KMS-11 (cell line): ENCODE measurements at regions not wholly inside any gene's neighbourhood (a gene's known extent, or its start where the extent isn't known, plus 50 kb on each side); places are given as distances from the start of the nearest gene placed in this dataset.

Experiments used
- H2AFZ ChIP-seq: fragments of 200-600 bp; sonication (generic); 2 replicates; pipeline ENCODE4 v1.6.1; 2016; ENCODE audit warnings: antibody characterized with exemption, mixed run types, low read depth
- H3K27ac ChIP-seq: fragments of 200-600 bp; sonication (generic); 2 replicates; pipeline ENCODE4 v1.6.1; 2016; ENCODE audit warnings: mild to moderate bottlenecking, mixed run types
- H3K27me3 ChIP-seq: fragments of 200-600 bp; sonication (generic); 2 replicates; pipeline ENCODE4 v1.6.1; 2017; ENCODE audit warnings: mild to moderate bottlenecking, low read depth, mixed run types, moderate library complexity; ENCODE audit not compliant: insufficient read depth
- H3K36me3 ChIP-seq: fragments of 200-600 bp; sonication (generic); 2 replicates; pipeline ENCODE4 v1.6.1; 2017; ENCODE audit warnings: mild to moderate bottlenecking, mixed run types; ENCODE audit not compliant: insufficient read depth
- H3K4me1 ChIP-seq: fragments of 200-600 bp; sonication (generic); 2 replicates; pipeline ENCODE4 v1.6.1; 2016; ENCODE audit warnings: mild to moderate bottlenecking, low read depth, mixed run types; ENCODE audit not compliant: poor library complexity, severe bottlenecking
- H3K4me2 ChIP-seq: fragments of 200-600 bp; sonication (generic); 2 replicates; pipeline ENCODE4 v1.7.0; 2016; ENCODE audit warnings: mild to moderate bottlenecking, mixed run types
- H3K4me3 ChIP-seq: fragments of 200-600 bp; sonication (generic); IDR thresholded peaks from 2 replicates; pipeline ENCODE4 v1.6.1; 2017; ENCODE audit warnings: low read depth, low read length, mixed read lengths; ENCODE audit not compliant: insufficient read depth
- H3K79me2 ChIP-seq: fragments of 200-600 bp; sonication (generic); 2 replicates; pipeline ENCODE4 v1.6.1; 2016; ENCODE audit warnings: low read depth, mixed run types; ENCODE audit not compliant: insufficient read depth
- H3K9ac ChIP-seq: fragments of 200-600 bp; sonication (generic); 2 replicates; pipeline ENCODE4 v1.6.1; 2016; ENCODE audit warnings: mild to moderate bottlenecking, mixed run types
- H4K20me1 ChIP-seq: fragments of 200-600 bp; sonication (generic); 2 replicates; pipeline ENCODE4 v1.6.1; 2016; ENCODE audit warnings: mild to moderate bottlenecking, mixed run types; ENCODE audit not compliant: insufficient read depth
- TF ChIP-seq, protein P1 (sequence below): fragments of 200-600 bp; sonication (generic); conservative IDR thresholded peaks from 2 replicates; pipeline ENCODE4 v1.6.1; 2017; ENCODE audit warnings: low read depth, mild to moderate bottlenecking, antibody characterized with exemption, low read length, moderate library complexity, mixed read lengths

GRCh38 chr5:89255845-89256463 lies 373.0 kb upstream of the MEF2C start:
- no peak overlapping the region for H3K4me2 ChIP-seq
- no peaks in the 10 kb centered on the region for H3K27me3 ChIP-seq
- no peak overlapping the region for H2AFZ ChIP-seq
- H3K4me1 ChIP-seq, result no peaks in the 10 kb centered on the region
- no peak overlapping the region for H3K4me3 ChIP-seq
- no peak overlapping the region for H3K27ac ChIP-seq
- H4K20me1 ChIP-seq, result no peaks in the 10 kb centered on the region
- TF ChIP-seq, protein P1, sequence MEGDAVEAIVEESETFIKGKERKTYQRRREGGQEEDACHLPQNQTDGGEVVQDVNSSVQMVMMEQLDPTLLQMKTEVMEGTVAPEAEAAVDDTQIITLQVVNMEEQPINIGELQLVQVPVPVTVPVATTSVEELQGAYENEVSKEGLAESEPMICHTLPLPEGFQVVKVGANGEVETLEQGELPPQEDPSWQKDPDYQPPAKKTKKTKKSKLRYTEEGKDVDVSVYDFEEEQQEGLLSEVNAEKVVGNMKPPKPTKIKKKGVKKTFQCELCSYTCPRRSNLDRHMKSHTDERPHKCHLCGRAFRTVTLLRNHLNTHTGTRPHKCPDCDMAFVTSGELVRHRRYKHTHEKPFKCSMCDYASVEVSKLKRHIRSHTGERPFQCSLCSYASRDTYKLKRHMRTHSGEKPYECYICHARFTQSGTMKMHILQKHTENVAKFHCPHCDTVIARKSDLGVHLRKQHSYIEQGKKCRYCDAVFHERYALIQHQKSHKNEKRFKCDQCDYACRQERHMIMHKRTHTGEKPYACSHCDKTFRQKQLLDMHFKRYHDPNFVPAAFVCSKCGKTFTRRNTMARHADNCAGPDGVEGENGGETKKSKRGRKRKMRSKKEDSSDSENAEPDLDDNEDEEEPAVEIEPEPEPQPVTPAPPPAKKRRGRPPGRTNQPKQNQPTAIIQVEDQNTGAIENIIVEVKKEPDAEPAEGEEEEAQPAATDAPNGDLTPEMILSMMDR, result no peak
- no peaks in the 10 kb centered on the region for H3K36me3 ChIP-seq
- no peak overlapping the region for H3K9ac ChIP-seq
- H3K79me2 ChIP-seq, result no peaks in the 10 kb centered on the region

DNA sequence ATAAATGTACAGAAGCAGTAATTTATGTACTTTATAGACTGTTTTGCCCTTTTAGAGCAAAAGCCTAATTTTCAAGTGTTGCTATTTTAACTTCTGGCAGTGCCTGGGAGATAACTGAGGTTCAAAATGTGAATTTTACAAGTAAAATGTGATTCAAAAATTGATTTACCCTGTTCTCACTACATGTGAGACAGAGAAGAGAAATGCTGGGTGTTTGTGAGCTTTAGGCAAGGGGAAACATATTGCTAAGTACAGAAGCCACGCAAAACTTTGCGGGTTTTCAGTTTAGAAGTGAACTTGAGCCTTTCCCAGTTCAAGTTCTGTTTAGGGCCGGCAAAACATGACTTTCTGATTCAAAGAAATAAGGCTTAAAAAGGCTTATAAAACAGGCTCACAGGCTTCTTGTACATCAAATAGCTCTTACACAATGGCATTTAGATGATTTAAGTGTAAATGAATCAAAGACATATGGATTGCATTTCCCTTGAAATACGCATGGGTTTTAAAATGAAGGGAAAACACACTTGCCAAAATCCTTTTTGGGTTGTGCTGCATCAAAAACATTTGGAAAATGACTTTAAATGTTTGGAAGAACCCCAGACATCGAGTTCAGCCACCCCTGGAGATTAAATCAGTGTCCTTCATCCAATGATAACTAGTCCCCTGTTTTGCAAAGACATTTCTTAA lies 370.8 kb upstream of the MEF2C start:
- no peak overlapping the region for H3K27ac ChIP-seq
- no peak overlapping the region for H3K4me2 ChIP-seq
- TF ChIP-seq, protein P1, result no peak
- no peaks in the 10 kb centered on the region for H4K20me1 ChIP-seq
- H3K79me2 ChIP-seq, result no peaks in the 10 kb centered on the region
- H3K9ac ChIP-seq, result no peak overlapping the region
- no peaks in the 10 kb centered on the region for H3K27me3 ChIP-seq
- no peak overlapping the region for H2AFZ ChIP-seq
- H3K36me3 ChIP-seq, result no peaks in the 10 kb centered on the region
- H3K4me3 ChIP-seq, result no peak overlapping the region
- no peaks in the 10 kb centered on the region for H3K4me1 ChIP-seq

DNA sequence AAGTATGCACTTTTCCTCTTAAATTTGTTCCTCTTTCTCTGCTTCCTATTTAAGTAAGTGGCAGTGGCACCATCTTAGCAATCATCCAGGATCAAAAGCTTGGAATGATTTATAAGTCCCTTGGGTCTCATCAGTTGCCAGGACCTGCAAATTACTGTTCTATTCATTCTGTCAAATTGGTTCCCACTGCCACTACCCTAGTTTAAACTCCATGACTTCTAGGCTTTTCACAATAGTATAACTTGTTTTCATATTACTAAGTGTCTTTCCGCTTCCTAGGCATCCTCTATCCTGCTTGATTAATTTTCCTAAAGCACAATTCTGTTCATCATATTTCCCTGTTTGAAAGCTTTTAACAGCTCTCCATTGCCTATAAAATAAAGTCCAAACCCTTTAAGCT lies 363.9 kb upstream of the MEF2C start:
- TF ChIP-seq, protein P1, result no peak
- Histone ChIP-seq H3K4me3 (no peak overlapping the region), H4K20me1 (no peaks in the 10 kb centered on the region), H3K27ac (no peak overlapping the region), H3K79me2 (no peaks in the 10 kb centered on the region), H3K36me3 (no peaks in the 10 kb centered on the region), H3K27me3 (no peaks in the 10 kb centered on the region), H3K4me1 (no peaks in the 10 kb centered on the region), H3K9ac (no peak overlapping the region), H2AFZ (no peak overlapping the region), H3K4me2 (no peak overlapping the region)

GRCh38 chr5:89246252-89246651 lies 363.3 kb upstream of the MEF2C start:
- no peaks in the 10 kb centered on the region for H3K79me2 ChIP-seq
- H3K4me2 ChIP-seq, result no peak overlapping the region
- no peak overlapping the region for H3K27ac ChIP-seq
- no peak overlapping the region for H2AFZ ChIP-seq
- no peaks in the 10 kb centered on the region for H3K36me3 ChIP-seq
- no peaks in the 10 kb centered on the region for H3K27me3 ChIP-seq
- TF ChIP-seq, protein P1, result no peak
- H3K4me3 ChIP-seq, result no peak overlapping the region
- H3K9ac ChIP-seq, result no peak overlapping the region
- H4K20me1 ChIP-seq, result no peaks in the 10 kb centered on the region
- no peaks in the 10 kb centered on the region for H3K4me1 ChIP-seq
